ENCODE measurements at regions not wholly inside any gene's neighbourhood (a gene's known extent, or its start where the extent isn't known, plus 50 kb on each side); places are given as distances from the start of the nearest gene placed in this dataset.

- no peak for TF ChIP-seq CTCF (IDR thresholded peaks at IDR 0.05; ENCODE audit: insufficient read depth, low read length)
- TF ChIP-seq REST (IDR thresholded peaks at IDR 0.05; ENCODE audit: insufficient replicate concordance, low read depth), result no peak
- TF ChIP-seq SPI1 (IDR thresholded peaks at IDR 0.05; ENCODE audit: borderline replicate concordance, low read depth), result no peak
- no peak for TF ChIP-seq POLR2AphosphoS5 (IDR thresholded peaks at IDR 0.05; ENCODE audit: low read depth)
These were observed 57.6 kb upstream of the RASA1 start for GRCh38 chr5:87210076-87210475.

Measured in HL-60 (cell line).